GM10248 (cell line): ENCODE measurements at regions not wholly inside any gene's neighbourhood (a gene's known extent, or its start where the extent isn't known, plus 50 kb on each side); places are given as distances from the start of the nearest gene placed in this dataset.

Source experiments
- CTCF ChIA-PET: fragments of 300-600 bp; sonication (Branson Sonifier 250); formaldehyde crosslinking; extraction: SDS; loops from one replicate; lab custom pipeline; 2021; ENCODE audit warnings: antibody characterized with exemption; lab: Yijun Ruan, JAX
- POLR2A ChIA-PET: fragments of 350-650 bp; sonication (Branson Sonifier 250); formaldehyde crosslinking; extraction: SDS; loops from one replicate; lab custom pipeline; 2020; ENCODE audit warnings: antibody characterized with exemption; lab: Yijun Ruan, JAX
- DNase-seq: peaks from one replicate; pipeline ENCODE4 v3.0.0; 2012; ENCODE audit errors: extremely low spot score
- CTCF ChIP-seq: IDR thresholded peaks from 2 replicates; pipeline ENCODE4 v1.5.1; 2012; ENCODE audit warnings: mild to moderate bottlenecking, low read depth; ENCODE audit errors: extremely low read depth, missing control alignments, control extremely low read depth

DNA sequence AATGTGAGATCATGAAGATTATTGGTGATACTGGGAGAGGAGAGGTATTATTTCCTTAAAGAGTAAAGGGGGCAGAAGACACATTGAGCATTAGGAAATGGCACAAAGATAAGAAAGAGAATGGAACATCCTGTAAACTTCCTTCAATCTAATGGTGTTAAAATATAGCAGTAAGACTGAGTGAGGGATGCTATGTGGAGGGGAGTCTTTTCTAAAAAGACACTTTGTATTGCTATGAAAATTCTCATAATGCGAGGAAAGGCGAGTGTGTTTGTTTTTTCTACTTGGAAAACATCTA is 405.2 kb downstream of the ARL4A start:
- no peak for DNase-seq
- POLR2A ChIA-PET = no interaction called here
- CTCF ChIA-PET = interaction anchor here (0.9 kb wide), 1 partner anchor 19 kb away, joined by 3 read pairs; no protein-coding TSS in a partner anchor
- TF ChIP-seq CTCF = no peak

GRCh38 chr7:13093160-13093559 is 405.7 kb downstream of the ARL4A start:
- TF ChIP-seq CTCF = no peak
- ChIA-PET CTCF (no interaction called here), POLR2A (no interaction called here)
- DNase-seq = no peak

GRCh38 chr7:13097499-13097898 is 410.1 kb downstream of the ARL4A start:
- TF ChIP-seq CTCF = no peak
- no peak for DNase-seq
- ChIA-PET POLR2A (no interaction called here), CTCF (interaction anchor here (1.4 kb wide), 1 partner anchor 20 kb away, joined by 3 read pairs; no protein-coding TSS in a partner anchor)

DNA sequence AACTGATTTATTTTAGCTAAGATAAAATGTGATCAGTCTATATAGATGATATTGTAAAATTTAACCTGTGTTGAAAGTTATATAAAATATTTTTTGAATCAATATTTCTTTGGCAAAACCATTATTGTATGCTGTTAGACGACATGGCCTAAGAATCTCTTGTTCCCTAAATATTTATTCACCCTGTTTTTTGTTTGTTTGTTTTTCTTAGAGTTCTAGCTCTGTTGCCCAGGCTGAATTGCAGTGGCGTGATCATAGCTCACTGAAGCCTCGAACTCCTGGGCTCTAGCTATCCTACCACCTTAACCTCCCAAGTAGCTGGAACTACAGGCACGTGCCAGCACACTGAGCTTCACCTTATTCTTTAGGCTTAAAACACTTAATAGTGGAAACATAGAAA is 410.7 kb downstream of the ARL4A start:
- DNase-seq = no peak
- POLR2A ChIA-PET = no interaction called here
- CTCF ChIA-PET = interaction anchor here (1.4 kb wide), 1 partner anchor 19 kb away, joined by 3 read pairs; no protein-coding TSS in a partner anchor
- TF ChIP-seq CTCF = no peak

DNA sequence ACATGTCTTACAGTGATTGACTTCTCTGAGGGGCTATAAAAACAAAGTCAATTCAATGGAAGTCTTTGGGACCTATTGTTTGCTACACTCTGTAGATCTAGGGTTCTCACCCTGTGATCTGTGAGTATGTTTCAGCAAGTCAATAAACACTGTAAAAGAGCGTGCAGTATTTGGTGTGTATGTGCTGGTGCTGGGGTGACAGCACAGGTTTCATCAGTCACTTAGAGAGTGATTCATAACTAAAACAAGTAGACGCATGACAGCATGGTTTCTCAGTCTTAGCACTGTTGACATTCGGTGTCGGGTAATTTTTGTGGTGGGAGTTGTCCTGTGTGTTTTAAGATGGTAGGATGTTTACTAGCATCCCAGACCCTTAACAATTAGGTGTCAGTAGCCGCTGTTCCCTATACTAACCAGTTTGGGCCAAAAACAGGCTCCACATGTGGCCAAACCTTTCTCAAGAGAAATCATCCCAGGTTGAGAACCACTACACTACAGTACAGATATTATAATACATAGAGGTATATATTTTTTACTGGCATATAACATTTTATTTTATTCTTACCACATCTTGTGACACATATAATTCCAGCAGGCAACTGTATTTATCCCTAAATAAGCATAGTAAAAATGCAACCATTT is 411.8 kb downstream of the ARL4A start:
- TF ChIP-seq CTCF = no peak
- DNase-seq = no peak
- ChIA-PET CTCF (no interaction called here), POLR2A (no interaction called here)

DNA sequence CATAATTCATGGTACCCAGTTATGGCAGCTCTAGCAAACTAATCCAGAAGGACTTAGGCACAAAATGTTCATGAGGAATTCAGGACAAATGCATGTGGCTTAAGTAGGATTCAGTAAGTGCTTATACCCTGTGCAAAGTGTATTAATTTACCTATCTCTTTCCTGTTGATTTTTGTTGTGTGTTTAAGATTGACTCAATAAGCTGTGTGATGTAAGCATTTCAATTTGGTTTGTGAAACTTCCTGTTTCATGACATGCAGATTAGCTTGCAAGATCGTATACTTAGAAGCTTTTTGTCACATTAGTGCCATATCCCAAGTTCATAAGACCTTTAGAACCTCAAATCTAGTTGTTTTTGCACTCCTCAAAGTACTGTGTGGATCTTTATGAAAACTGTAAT is 416.7 kb downstream of the ARL4A start:
- ChIA-PET POLR2A (no interaction called here), CTCF (interaction anchor here (0.9 to 1.9 kb wide), 2 partner anchors 9 to 14 kb away, joined by 3 to 7 read pairs; no protein-coding TSS in a partner anchor)
- no peak for TF ChIP-seq CTCF
- DNase-seq = no peak
